Keratinocyte (primary cell): ENCODE measurements at regions not wholly inside any gene's neighbourhood (a gene's known extent, or its start where the extent isn't known, plus 50 kb on each side); places are given as distances from the start of the nearest gene placed in this dataset.

Source experiments
- DNase-seq: peaks from one replicate; pipeline ENCODE4 v3.0.0-alpha.2; 2011; ENCODE audit warnings: low read depth, missing footprints, low spot score
- FAIRE-seq: peaks from 2 replicates; lab custom pipeline; 2011; peaks lifted over from hg19 to GRCh38; lab: Jason Lieb, UNC
- H2AFZ ChIP-seq: 2 replicates; pipeline ENCODE4 v1.6.0; 2012; ENCODE audit warnings: low read length, control low read depth, inconsistent platforms; ENCODE audit not compliant: control insufficient read depth
- H3K27ac ChIP-seq: 2 replicates; pipeline ENCODE4 v1.5.1; 2011; ENCODE audit warnings: low read length; ENCODE audit not compliant: control insufficient read depth, insufficient read depth
- H3K27me3 ChIP-seq: 3 replicates; pipeline ENCODE4 v1.6.0; 2011; ENCODE audit warnings: low read length; ENCODE audit not compliant: control insufficient read depth, insufficient read depth; ENCODE audit errors: extremely low read depth
- H3K36me3 ChIP-seq, 2 experiments: 2 replicates in 1 of 2; 3 replicates in 1 of 2; pipeline ENCODE4 v1.5.1; 2011; ENCODE audit warnings: low read length in 2 of 2, mild to moderate bottlenecking in 1 of 2; ENCODE audit not compliant: control insufficient read depth in 2 of 2, insufficient read depth in 2 of 2; ENCODE audit errors: extremely low read depth in 1 of 2
- H3K4me1 ChIP-seq: 3 replicates; pipeline ENCODE4 v1.5.1; 2011; ENCODE audit warnings: low read length; ENCODE audit not compliant: control insufficient read depth, insufficient read depth; ENCODE audit errors: extremely low read depth
- H3K4me2 ChIP-seq: 3 replicates; pipeline ENCODE4 v1.6.0; 2011; ENCODE audit warnings: low read depth, low read length; ENCODE audit not compliant: control insufficient read depth, insufficient read depth; ENCODE audit errors: extremely low read depth
- H3K4me3 ChIP-seq, 3 experiments: fragments of 200-600 bp in 1 of 3; sonication (generic) in 1 of 3; 2 replicates in 2 of 3; 3 replicates in 1 of 3; pipeline ENCODE4 v1.5.1; 2011 to 2016; ENCODE audit warnings: low read length in 3 of 3, mild to moderate bottlenecking in 3 of 3, control low read depth in 2 of 3, inconsistent platforms in 1 of 3, low read depth in 1 of 3, mixed read lengths in 1 of 3, mixed run types in 1 of 3, moderate library complexity in 1 of 3; ENCODE audit not compliant: control insufficient read depth in 2 of 3, insufficient read depth in 2 of 3; ENCODE audit errors: extremely low read depth in 1 of 3
- H3K79me2 ChIP-seq: 2 replicates; pipeline ENCODE4 v1.6.0; 2012; ENCODE audit warnings: low read length; ENCODE audit not compliant: control insufficient read depth, insufficient read depth
- H3K9ac ChIP-seq: 3 replicates; pipeline ENCODE4 v1.6.0; 2011; ENCODE audit warnings: low read length; ENCODE audit not compliant: control insufficient read depth, insufficient read depth; ENCODE audit errors: extremely low read depth
- H3K9me1 ChIP-seq: 3 replicates; pipeline ENCODE4 v1.6.0; 2011; ENCODE audit warnings: low read length; ENCODE audit not compliant: control insufficient read depth, insufficient read depth; ENCODE audit errors: extremely low read depth
- H3K9me3 ChIP-seq: 2 replicates; pipeline ENCODE4 v1.5.1; 2012; ENCODE audit warnings: low read depth, low read length; ENCODE audit not compliant: control insufficient read depth
- H4K20me1 ChIP-seq: 3 replicates; pipeline ENCODE4 v1.6.0; 2011; ENCODE audit warnings: low read length; ENCODE audit not compliant: control insufficient read depth, insufficient read depth; ENCODE audit errors: extremely low read depth
- CTCF ChIP-seq, 3 experiments: IDR thresholded peaks in 1 of 3; conservative IDR thresholded peaks in 1 of 3; optimal IDR thresholded peaks in 1 of 3; 2 replicates in 2 of 3; 3 replicates in 1 of 3; pipeline versions ENCODE3 to v1.5.1; 2011; ENCODE audit warnings: low read length in 3 of 3, mild to moderate bottlenecking in 3 of 3, moderate library complexity in 2 of 3, control low read depth in 1 of 3, inconsistent platforms in 1 of 3; ENCODE audit not compliant: insufficient read depth in 2 of 3; ENCODE audit errors: extremely low read depth in 1 of 3
- EZH2 ChIP-seq: IDR thresholded peaks from one replicate; pipeline ENCODE4 v1.6.1; 2012; ENCODE audit warnings: inconsistent platforms, mild to moderate bottlenecking, low read length, moderate library complexity
- dilution Hi-C: fragments of 300-500 bp; cut with MboI; formaldehyde crosslinking; loops from one replicate; pipeline ENCODE4 v1.7.0; 2020; ENCODE audit warnings: low sequenced_read_pairs; ENCODE audit not compliant: extremely low pct_ligation_motif_present

GRCh38 chr14:101026341-101026740 lies 122.8 kb upstream of the RTL1 start:
- no peak overlapping the region for H2AFZ ChIP-seq
- H4K20me1 ChIP-seq = no peaks in the 10 kb centered on the region
- H3K79me2 ChIP-seq = no peaks in the 10 kb centered on the region
- FAIRE-seq (no peak), DNase-seq (no peak)
- no peaks in the 10 kb centered on the region for H3K36me3 ChIP-seq
- no peak overlapping the region for H3K9ac ChIP-seq
- no peak overlapping the region for H3K4me3 ChIP-seq
- dilution Hi-C loops = no loop called here
- no peaks in the 10 kb centered on the region for H3K4me1 ChIP-seq
- no peaks in the 10 kb centered on the region for H3K9me1 ChIP-seq
- H3K9me3 ChIP-seq = peaks cover 14% of the 10 kb centered on the region
- H3K27me3 ChIP-seq = no peaks in the 10 kb centered on the region
- TF ChIP-seq EZH2 (no peak), CTCF (optimal IDR thresholded peaks at IDR 0.05 in 1 of 3, IDR thresholded peaks at IDR 0.05 in 1 of 3, conservative IDR thresholded peaks at IDR 0.05 in 1 of 3; ENCODE audit: extremely low read depth in 1 of 3, insufficient read depth in 2 of 3, low read length in 3 of 3) (no peak)
- H3K4me2 ChIP-seq = no peak overlapping the region
- H3K27ac ChIP-seq = no peak overlapping the region

GRCh38 chr14:101027291-101027690 lies 123.8 kb upstream of the RTL1 start:
- Histone ChIP-seq H4K20me1 (no peaks in the 10 kb centered on the region), H2AFZ (no peak overlapping the region), H3K36me3 (no peaks in the 10 kb centered on the region), H3K27me3 (no peaks in the 10 kb centered on the region), H3K9me3 (peaks cover 11% of the 10 kb centered on the region), H3K79me2 (no peaks in the 10 kb centered on the region), H3K9ac (no peak overlapping the region), H3K4me2 (no peak overlapping the region), H3K9me1 (no peaks in the 10 kb centered on the region), H3K27ac (no peak overlapping the region), H3K4me1 (no peaks in the 10 kb centered on the region), H3K4me3 (no peak overlapping the region)
- dilution Hi-C loops = no loop called here
- DNase-seq (no peak), FAIRE-seq (no peak)
- TF ChIP-seq EZH2 (no peak), CTCF (optimal IDR thresholded peaks at IDR 0.05 in 1 of 3, IDR thresholded peaks at IDR 0.05 in 1 of 3, conservative IDR thresholded peaks at IDR 0.05 in 1 of 3; ENCODE audit: extremely low read depth in 1 of 3, insufficient read depth in 2 of 3, low read length in 3 of 3) (no peak)
